ENCODE measurements at regions not wholly inside any gene's neighbourhood (a gene's known extent, or its start where the extent isn't known, plus 50 kb on each side); places are given as distances from the start of the nearest gene placed in this dataset.

GRCh38 chr6:145375502-145375901, 359.8 kb downstream of the EPM2A start:
- TF ChIP-seq, protein P1, sequence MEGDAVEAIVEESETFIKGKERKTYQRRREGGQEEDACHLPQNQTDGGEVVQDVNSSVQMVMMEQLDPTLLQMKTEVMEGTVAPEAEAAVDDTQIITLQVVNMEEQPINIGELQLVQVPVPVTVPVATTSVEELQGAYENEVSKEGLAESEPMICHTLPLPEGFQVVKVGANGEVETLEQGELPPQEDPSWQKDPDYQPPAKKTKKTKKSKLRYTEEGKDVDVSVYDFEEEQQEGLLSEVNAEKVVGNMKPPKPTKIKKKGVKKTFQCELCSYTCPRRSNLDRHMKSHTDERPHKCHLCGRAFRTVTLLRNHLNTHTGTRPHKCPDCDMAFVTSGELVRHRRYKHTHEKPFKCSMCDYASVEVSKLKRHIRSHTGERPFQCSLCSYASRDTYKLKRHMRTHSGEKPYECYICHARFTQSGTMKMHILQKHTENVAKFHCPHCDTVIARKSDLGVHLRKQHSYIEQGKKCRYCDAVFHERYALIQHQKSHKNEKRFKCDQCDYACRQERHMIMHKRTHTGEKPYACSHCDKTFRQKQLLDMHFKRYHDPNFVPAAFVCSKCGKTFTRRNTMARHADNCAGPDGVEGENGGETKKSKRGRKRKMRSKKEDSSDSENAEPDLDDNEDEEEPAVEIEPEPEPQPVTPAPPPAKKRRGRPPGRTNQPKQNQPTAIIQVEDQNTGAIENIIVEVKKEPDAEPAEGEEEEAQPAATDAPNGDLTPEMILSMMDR (IDR thresholded peaks at IDR 0.05): no peak
- no peak for TF ChIP-seq EZH2 (IDR thresholded peaks at IDR 0.05; ENCODE audit: borderline replicate concordance, insufficient read depth, low read depth, low read length, poor library complexity, severe bottlenecking)
